HepG2 (cell line): ENCODE measurements at regions not wholly inside any gene's neighbourhood (a gene's known extent, or its start where the extent isn't known, plus 50 kb on each side); places are given as distances from the start of the nearest gene placed in this dataset.

Experiments
- ATAC-seq: fragments of 200-7000 bp; cut with Tn5 transposase; 3 replicates; pipeline ENCODE4 v1.9.1; 2020; ENCODE audit warnings: mild to moderate bottlenecking, moderate library complexity
- BruUV-seq: library from RNA; stranded (reverse); fragments of 400-500 nt; replicated peaks from 2 replicates; lab custom pipeline; 2021; lab: Mats Ljungman, UMichigan
- CTCF ChIA-PET: fragments of 300-600 bp; formaldehyde crosslinking; extraction: SDS; loops from one replicate; lab custom pipeline; 2021; ENCODE audit warnings: low total read pairs, inconsistent platforms, low intra/inter-chr PET ratio; lab: Yijun Ruan, JAX
- POLR2A ChIA-PET: fragments of 350-600 bp; sonication (Branson Sonifier 250); formaldehyde crosslinking; loops from one replicate; lab custom pipeline; 2020; ENCODE audit warnings: antibody characterized with exemption, inconsistent platforms; lab: Yijun Ruan, JAX
- DNase-seq: peaks from one replicate; pipeline ENCODE4 v3.0.0-alpha.2; 2015; ENCODE audit warnings: low spot score
- FAIRE-seq: peaks from 3 replicates; lab custom pipeline; 2011; peaks lifted over from hg19 to GRCh38; lab: Jason Lieb, UNC
- H2AFZ ChIP-seq: one replicate; pipeline ENCODE4 v1.6.1; 2011; ENCODE audit warnings: low read length, inconsistent platforms
- H3K27ac ChIP-seq: fragments of 300-600 bp; 3 replicates; pipeline ENCODE4 v1.8.0; 2011; ENCODE audit warnings: mixed run types, mild to moderate bottlenecking, mixed read lengths, low read length, inconsistent platforms; ENCODE audit not compliant: insufficient read depth; ENCODE audit errors: extremely low read length
- H3K27me3 ChIP-seq, 2 experiments: fragments of 200-600 bp in 1 of 2; 2 replicates in 1 of 2; 3 replicates in 1 of 2; pipeline versions ENCODE4 v1.6.0 to v1.8.0; 2011; ENCODE audit warnings: low read length in 2 of 2, mild to moderate bottlenecking in 2 of 2, moderate library complexity in 2 of 2, inconsistent platforms in 1 of 2; ENCODE audit not compliant: insufficient read depth in 2 of 2, control insufficient read depth in 1 of 2
- H3K36me3 ChIP-seq, 2 experiments: fragments of 200-600 bp in 1 of 2; replicated peaks in 1 of 2; 2 replicates in 1 of 2; 3 replicates in 1 of 2; pipeline versions ENCODE4 v1.5.1 to v1.8.0; 2011; ENCODE audit warnings: low read length in 2 of 2, inconsistent platforms in 1 of 2; ENCODE audit not compliant: insufficient read depth in 2 of 2, control insufficient read depth in 1 of 2
- H3K4me1 ChIP-seq: 2 replicates; pipeline ENCODE4 v1.5.1; 2012; ENCODE audit warnings: low read length, inconsistent platforms; ENCODE audit not compliant: insufficient read depth
- H3K4me2 ChIP-seq: 2 replicates; pipeline ENCODE4 v1.6.0; 2011; ENCODE audit warnings: low read depth, low read length, inconsistent platforms
- H3K4me3 ChIP-seq, 3 experiments: fragments of 200-600 bp in 1 of 3; sonication (generic), shearing (Covaris generic) in 1 of 3; replicated peaks in 1 of 3; 2 replicates each; pipeline ENCODE4 v1.5.1; 2011 to 2016; ENCODE audit warnings: low read length in 3 of 3, inconsistent platforms in 2 of 3, low read depth in 2 of 3, mild to moderate bottlenecking in 2 of 3, control low read depth in 1 of 3, mixed read lengths in 1 of 3; ENCODE audit not compliant: insufficient read depth in 1 of 3
- H3K79me2 ChIP-seq: one replicate; pipeline ENCODE4 v1.6.1; 2011; ENCODE audit warnings: low read length, inconsistent platforms; ENCODE audit not compliant: insufficient read depth
- H3K9ac ChIP-seq: 2 replicates; pipeline ENCODE4 v1.6.0; 2011; ENCODE audit warnings: mild to moderate bottlenecking, low read depth, low read length, inconsistent platforms; ENCODE audit not compliant: insufficient read depth
- H3K9me3 ChIP-seq: 2 replicates; pipeline ENCODE4 v1.5.1; 2012; ENCODE audit warnings: mild to moderate bottlenecking, low read length
- H4K20me1 ChIP-seq: 2 replicates; pipeline ENCODE4 v1.6.0; 2011; ENCODE audit warnings: inconsistent platforms, mild to moderate bottlenecking, low read length, moderate library complexity; ENCODE audit not compliant: insufficient read depth
- ATM ChIP-seq: fragments of 450-650 bp; IDR thresholded peaks from 2 replicates; pipeline ENCODE4 v1.7.1; 2017; ENCODE audit warnings: mild to moderate bottlenecking, borderline replicate concordance
- FOXP1 ChIP-seq, 2 experiments: fragments of 450-650 bp in 1 of 2; IDR thresholded peaks; 2 replicates each; pipeline ENCODE4 v1.6.1; 2017 to 2018; ENCODE audit warnings: antibody characterized with exemption in 1 of 2
- SP5 ChIP-seq: IDR thresholded peaks from 2 replicates; pipeline ENCODE4 v1.6.1; 2016; ENCODE audit warnings: low read depth, borderline replicate concordance
- ZBTB1 ChIP-seq: sonication (generic); formaldehyde crosslinking; IDR thresholded peaks from 2 replicates; pipeline ENCODE4 v1.4.0; 2020; ENCODE audit warnings: missing genetic modification reagents, borderline replicate concordance
- ZFP36L1 ChIP-seq: sonication (generic); formaldehyde crosslinking; IDR thresholded peaks from 2 replicates; pipeline ENCODE4 v1.8.0; 2022; ENCODE audit warnings: mild to moderate bottlenecking, missing genetic modification reagents, moderate library complexity
- ZNF337 ChIP-seq: sonication (generic); formaldehyde crosslinking; IDR thresholded peaks from 2 replicates; pipeline ENCODE4 v1.5.1; 2020; ENCODE audit warnings: missing genetic modification reagents, low read depth, mild to moderate bottlenecking, borderline replicate concordance
- ZNF747 ChIP-seq: sonication (generic); formaldehyde crosslinking; IDR thresholded peaks from 2 replicates; pipeline ENCODE4 v1.8.1; 2023; ENCODE audit warnings: missing genetic modification reagents, mild to moderate bottlenecking, borderline replicate concordance
- ZSCAN30 ChIP-seq: sonication (generic); formaldehyde crosslinking; IDR thresholded peaks from 2 replicates; pipeline ENCODE4 v1.5.0; 2020; ENCODE audit warnings: mild to moderate bottlenecking, missing genetic modification reagents
- whole genome bisulfite sequencing: methylation state at CpG from one replicate; pipeline ENCODE4 v1.1.6; 2017; ENCODE audit warnings: low lambda C conversion rate; 5-methylcytosine and 5-hydroxymethylcytosine counted together
- in situ Hi-C: cut with HindIII; loops from 2 replicates; pipeline ENCODE4 v1.10.0; 2017; ENCODE audit warnings: low pct_unique_long_range_greater_than_20kb; ENCODE audit not compliant: extremely low pct_ligation_motif_present
- intact Hi-C: fragments of 100-400 bp; cut with micrococcal nuclease; formaldehyde crosslinking; loops from one replicate; pipeline ENCODE4 v1.10.0; 2022; ENCODE audit not compliant: unreplicated experiment
- TF ChIP-seq, protein P1 (sequence below): sonication (generic); formaldehyde crosslinking; IDR thresholded peaks from 2 replicates; pipeline ENCODE4 v1.5.1; 2020; ENCODE audit warnings: mild to moderate bottlenecking, missing genetic modification reagents, moderate library complexity
- TF ChIP-seq, protein P2 (sequence below): sonication (generic); formaldehyde crosslinking; IDR thresholded peaks from 2 replicates; pipeline ENCODE4 v1.5.0; 2020; ENCODE audit warnings: missing genetic modification reagents

- TF ChIP-seq FOXP1 (IDR thresholded peaks at IDR 0.05), result no peak
- no peak for TF ChIP-seq FOXP1 (CRISPR knock-in tag; IDR thresholded peaks at IDR 0.05)
- no peak for TF ChIP-seq SP5 (CRISPR knock-in tag)
- no peak for TF ChIP-seq ZNF337 (CRISPR knock-in tag)
- TF ChIP-seq, protein P1, sequence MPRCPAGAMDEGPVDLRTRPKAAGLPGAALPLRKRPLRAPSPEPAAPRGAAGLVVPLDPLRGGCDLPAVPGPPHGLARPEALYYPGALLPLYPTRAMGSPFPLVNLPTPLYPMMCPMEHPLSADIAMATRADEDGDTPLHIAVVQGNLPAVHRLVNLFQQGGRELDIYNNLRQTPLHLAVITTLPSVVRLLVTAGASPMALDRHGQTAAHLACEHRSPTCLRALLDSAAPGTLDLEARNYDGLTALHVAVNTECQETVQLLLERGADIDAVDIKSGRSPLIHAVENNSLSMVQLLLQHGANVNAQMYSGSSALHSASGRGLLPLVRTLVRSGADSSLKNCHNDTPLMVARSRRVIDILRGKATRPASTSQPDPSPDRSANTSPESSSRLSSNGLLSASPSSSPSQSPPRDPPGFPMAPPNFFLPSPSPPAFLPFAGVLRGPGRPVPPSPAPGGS (CRISPR knock-in tag), result no peak
- TF ChIP-seq ATM, result no peak
- TF ChIP-seq, protein P2, sequence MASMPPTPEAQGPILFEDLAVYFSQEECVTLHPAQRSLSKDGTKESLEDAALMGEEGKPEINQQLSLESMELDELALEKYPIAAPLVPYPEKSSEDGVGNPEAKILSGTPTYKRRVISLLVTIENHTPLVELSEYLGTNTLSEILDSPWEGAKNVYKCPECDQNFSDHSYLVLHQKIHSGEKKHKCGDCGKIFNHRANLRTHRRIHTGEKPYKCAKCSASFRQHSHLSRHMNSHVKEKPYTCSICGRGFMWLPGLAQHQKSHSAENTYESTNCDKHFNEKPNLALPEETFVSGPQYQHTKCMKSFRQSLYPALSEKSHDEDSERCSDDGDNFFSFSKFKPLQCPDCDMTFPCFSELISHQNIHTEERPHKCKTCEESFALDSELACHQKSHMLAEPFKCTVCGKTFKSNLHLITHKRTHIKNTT (CRISPR knock-in tag), result no peak
- TF ChIP-seq ZBTB1 (CRISPR knock-in tag), result no peak
- no peak for TF ChIP-seq ZFP36L1 (CRISPR knock-in tag)
- TF ChIP-seq ZNF747, result no peak
- TF ChIP-seq ZSCAN30 (CRISPR knock-in tag), result no peak
- BruUV-seq, result no TSS peak
- POLR2A ChIA-PET, result no interaction called here
Observed at GRCh38 chr9:10764481-10764880, 151.7 kb upstream of the PTPRD start.

More at GRCh38 chr9:10764481-10764880, 151.7 kb upstream of the PTPRD start:
- no peaks in the 10 kb centered on the region for H3K79me2 ChIP-seq
- no peak overlapping the region for H3K9ac ChIP-seq
- H3K4me2 ChIP-seq, result no peak overlapping the region
- intact Hi-C loops (no loop called here), in situ Hi-C loops (no loop called here)
- CTCF ChIA-PET, result no interaction called here
- no peak overlapping the region for H3K4me3 ChIP-seq
- H3K27me3 ChIP-seq, result no peaks in the 10 kb centered on the region
- FAIRE-seq, result no peak
- no peak overlapping the region for H2AFZ ChIP-seq
- no peak overlapping the region for H3K27ac ChIP-seq
- no peaks in the 10 kb centered on the region for H3K36me3 ChIP-seq
- no peaks in the 10 kb centered on the region for H3K4me1 ChIP-seq
- no peaks in the 10 kb centered on the region for H4K20me1 ChIP-seq
- DNase-seq, result no peak
- peaks cover 46% of the 10 kb centered on the region for H3K9me3 ChIP-seq
- no peak for ATAC-seq
- 6% methylated on average over 3 of the region's 3 CpGs for WGBS
